NAMALWA (cell line): ENCODE measurements at regions not wholly inside any gene's neighbourhood (a gene's known extent, or its start where the extent isn't known, plus 50 kb on each side); places are given as distances from the start of the nearest gene placed in this dataset.
"Not testable (repeated sequence)": the region's sequence is repeated elsewhere in the genome, so short reads cannot be mapped to it uniquely, and the experiment has no call there.

ENCODE experiments used
- DNase-seq: peaks from one replicate; pipeline ENCODE4 v3.0.0-alpha.2; 2015; ENCODE audit warnings: low spot score

GRCh38 chr21:5013455-5014304, 5507.7 kb upstream of the TPTE start:
- DNase-seq, result not testable (repeated sequence)

- not testable (repeated sequence) for DNase-seq
These were observed 5506.2 kb upstream of the TPTE start for GRCh38 chr21:5015187-5015586.

GRCh38 chr21:5019120-5019519, 5502.3 kb upstream of the TPTE start:
- DNase-seq, result not testable (repeated sequence)

- not testable (repeated sequence) for DNase-seq
These were observed 5499.6 kb upstream of the TPTE start for GRCh38 chr21:5021815-5022214.

GRCh38 chr21:5022254-5022653, 5499.1 kb upstream of the TPTE start:
- DNase-seq, result not testable (repeated sequence)

- DNase-seq, result not testable (repeated sequence)
These were observed 5498.6 kb upstream of the TPTE start for GRCh38 chr21:5022748-5023147.

GRCh38 chr21:5035147-5035546, 5486.2 kb upstream of the TPTE start:
- DNase-seq, result not testable (repeated sequence)

- not testable (repeated sequence) for DNase-seq
These were observed 5485.8 kb upstream of the TPTE start for GRCh38 chr21:5035587-5035986.

- DNase-seq, result not testable (repeated sequence)
These were observed 5483.6 kb upstream of the TPTE start for GRCh38 chr21:5037606-5038331.

- DNase-seq, result not testable (repeated sequence)
These were observed 5481.5 kb upstream of the TPTE start for GRCh38 chr21:5039926-5040325.

GRCh38 chr21:5042583-5042982, 5478.8 kb upstream of the TPTE start:
- DNase-seq, result not testable (repeated sequence)

- DNase-seq, result not testable (repeated sequence)
These were observed 5476.6 kb upstream of the TPTE start for GRCh38 chr21:5044812-5045211.

GRCh38 chr21:5051303-5052018, 5469.9 kb upstream of the TPTE start:
- DNase-seq, result not testable (repeated sequence)

GRCh38 chr21:5055027-5055754, 5466.2 kb upstream of the TPTE start:
- not testable (repeated sequence) for DNase-seq

- DNase-seq, result not testable (repeated sequence)
These were observed 5465.1 kb upstream of the TPTE start for GRCh38 chr21:5055996-5056962.

GRCh38 chr21:5057077-5057476, 5464.3 kb upstream of the TPTE start:
- not testable (repeated sequence) for DNase-seq

- DNase-seq, result not testable (repeated sequence)
These were observed 5460.9 kb upstream of the TPTE start for GRCh38 chr21:5060364-5061083.

- DNase-seq, result not testable (repeated sequence)
These were observed 5456.7 kb upstream of the TPTE start for GRCh38 chr21:5064581-5065142.
